ENCODE measurements at regions not wholly inside any gene's neighbourhood (a gene's known extent, or its start where the extent isn't known, plus 50 kb on each side); places are given as distances from the start of the nearest gene placed in this dataset.

DNA sequence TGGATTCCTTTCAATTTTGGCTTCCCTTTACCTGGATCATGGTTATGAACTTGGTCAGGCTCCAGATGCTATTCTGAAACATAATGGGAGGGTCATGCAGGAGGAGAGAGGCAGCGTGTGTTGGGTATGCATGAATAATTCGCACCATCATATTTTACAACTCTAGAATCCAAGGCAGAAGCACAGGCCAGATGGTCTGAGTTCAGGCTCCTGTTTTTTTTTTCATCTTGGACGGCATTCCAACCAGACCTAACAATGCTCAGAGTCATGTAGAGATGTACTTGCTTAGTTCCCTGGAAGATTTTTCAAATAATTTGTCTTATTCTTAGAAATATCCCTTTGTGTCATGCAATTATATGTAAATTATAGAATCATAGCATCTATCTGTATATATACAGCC is 393.5 kb downstream of the JRKL start:
- TF ChIP-seq, protein P1, sequence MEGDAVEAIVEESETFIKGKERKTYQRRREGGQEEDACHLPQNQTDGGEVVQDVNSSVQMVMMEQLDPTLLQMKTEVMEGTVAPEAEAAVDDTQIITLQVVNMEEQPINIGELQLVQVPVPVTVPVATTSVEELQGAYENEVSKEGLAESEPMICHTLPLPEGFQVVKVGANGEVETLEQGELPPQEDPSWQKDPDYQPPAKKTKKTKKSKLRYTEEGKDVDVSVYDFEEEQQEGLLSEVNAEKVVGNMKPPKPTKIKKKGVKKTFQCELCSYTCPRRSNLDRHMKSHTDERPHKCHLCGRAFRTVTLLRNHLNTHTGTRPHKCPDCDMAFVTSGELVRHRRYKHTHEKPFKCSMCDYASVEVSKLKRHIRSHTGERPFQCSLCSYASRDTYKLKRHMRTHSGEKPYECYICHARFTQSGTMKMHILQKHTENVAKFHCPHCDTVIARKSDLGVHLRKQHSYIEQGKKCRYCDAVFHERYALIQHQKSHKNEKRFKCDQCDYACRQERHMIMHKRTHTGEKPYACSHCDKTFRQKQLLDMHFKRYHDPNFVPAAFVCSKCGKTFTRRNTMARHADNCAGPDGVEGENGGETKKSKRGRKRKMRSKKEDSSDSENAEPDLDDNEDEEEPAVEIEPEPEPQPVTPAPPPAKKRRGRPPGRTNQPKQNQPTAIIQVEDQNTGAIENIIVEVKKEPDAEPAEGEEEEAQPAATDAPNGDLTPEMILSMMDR (IDR thresholded peaks at IDR 0.05; ENCODE audit: insufficient read depth, low read length, poor library complexity, severe bottlenecking): no peak
- TF ChIP-seq EZH2phosphoT487 (conservative IDR thresholded peaks at IDR 0.05; ENCODE audit: low read length): no peak
